ENCODE measurements at regions not wholly inside any gene's neighbourhood (a gene's known extent, or its start where the extent isn't known, plus 50 kb on each side); places are given as distances from the start of the nearest gene placed in this dataset.

- no peak for DNase-seq (ENCODE audit: extremely low spot score, insufficient read length, low read depth)
- no peak for FAIRE-seq
Measured at GRCh38 chr7:85483177-85483576, 296.3 kb upstream of the SEMA3D start.

- FAIRE-seq (no peak), DNase-seq (ENCODE audit: extremely low spot score, insufficient read length, low read depth) (no peak)
Measured at GRCh38 chr7:85480666-85481065, 293.8 kb upstream of the SEMA3D start.

- FAIRE-seq (no peak), DNase-seq (ENCODE audit: extremely low spot score, insufficient read length, low read depth) (no peak)
Measured at GRCh38 chr7:85479918-85480643, 293.2 kb upstream of the SEMA3D start.

GRCh38 chr7:85478530-85478929 is 291.7 kb upstream of the SEMA3D start:
- no peak for FAIRE-seq

GRCh38 chr7:85475476-85475875 is 288.6 kb upstream of the SEMA3D start:
- FAIRE-seq (no peak), DNase-seq (ENCODE audit: extremely low spot score, insufficient read length, low read depth) (no peak)

More at GRCh38 chr7:85478530-85478929, 291.7 kb upstream of the SEMA3D start:
- no peak for DNase-seq (ENCODE audit: extremely low spot score, insufficient read length, low read depth)

GRCh38 chr7:85475071-85475470 is 288.2 kb upstream of the SEMA3D start:
- DNase-seq (ENCODE audit: extremely low spot score, insufficient read length, low read depth) = no peak
- no peak for FAIRE-seq

- no peak for DNase-seq (ENCODE audit: extremely low spot score, insufficient read length, low read depth)
Measured at GRCh38 chr7:85474234-85474633, 287.4 kb upstream of the SEMA3D start.

GRCh38 chr7:85471740-85472139 is 284.9 kb upstream of the SEMA3D start:
- no peak for DNase-seq (ENCODE audit: extremely low spot score, insufficient read length, low read depth)
- no peak for FAIRE-seq

More at GRCh38 chr7:85474234-85474633, 287.4 kb upstream of the SEMA3D start:
- no peak for FAIRE-seq

GRCh38 chr7:85471307-85471706 is 284.5 kb upstream of the SEMA3D start:
- DNase-seq (ENCODE audit: extremely low spot score, insufficient read length, low read depth) (no peak), FAIRE-seq (no peak)

GRCh38 chr7:85469446-85470010 is 282.7 kb upstream of the SEMA3D start:
- DNase-seq (ENCODE audit: extremely low spot score, insufficient read length, low read depth) (no peak), FAIRE-seq (no peak)

GRCh38 chr7:85464042-85464651 is 277.3 kb upstream of the SEMA3D start:
- DNase-seq (ENCODE audit: extremely low spot score, insufficient read length, low read depth) (no peak), FAIRE-seq (no peak)

GRCh38 chr7:85462671-85463070 is 275.8 kb upstream of the SEMA3D start:
- DNase-seq (ENCODE audit: extremely low spot score, insufficient read length, low read depth) = no peak
- no peak for FAIRE-seq

- DNase-seq (ENCODE audit: extremely low spot score, insufficient read length, low read depth) = no peak
- FAIRE-seq = no peak
Measured at GRCh38 chr7:85457911-85458310, 271.1 kb upstream of the SEMA3D start.

GRCh38 chr7:85456254-85456653 is 269.4 kb upstream of the SEMA3D start:
- DNase-seq (ENCODE audit: extremely low spot score, insufficient read length, low read depth) (no peak), FAIRE-seq (no peak)

GRCh38 chr7:85454904-85455303 is 268.0 kb upstream of the SEMA3D start:
- FAIRE-seq = no peak

GRCh38 chr7:85452674-85453073 is 265.8 kb upstream of the SEMA3D start:
- DNase-seq (ENCODE audit: extremely low spot score, insufficient read length, low read depth) (no peak), FAIRE-seq (no peak)

More at GRCh38 chr7:85454904-85455303, 268.0 kb upstream of the SEMA3D start:
- no peak for DNase-seq (ENCODE audit: extremely low spot score, insufficient read length, low read depth)

- DNase-seq (ENCODE audit: extremely low spot score, insufficient read length, low read depth) (no peak), FAIRE-seq (no peak)
Measured at GRCh38 chr7:85449478-85449877, 262.6 kb upstream of the SEMA3D start.

- FAIRE-seq (no peak), DNase-seq (ENCODE audit: extremely low spot score, insufficient read length, low read depth) (no peak)
Measured at GRCh38 chr7:85447004-85447403, 260.1 kb upstream of the SEMA3D start.

- DNase-seq (ENCODE audit: extremely low spot score, insufficient read length, low read depth) (no peak), FAIRE-seq (no peak)
Measured at GRCh38 chr7:85426487-85426960, 239.7 kb upstream of the SEMA3D start.

GRCh38 chr7:85424298-85424697 is 237.4 kb upstream of the SEMA3D start:
- no peak for FAIRE-seq
- DNase-seq (ENCODE audit: extremely low spot score, insufficient read length, low read depth) = no peak

GRCh38 chr7:85423209-85423895 is 236.5 kb upstream of the SEMA3D start:
- no peak for FAIRE-seq
- DNase-seq (ENCODE audit: extremely low spot score, insufficient read length, low read depth) = no peak
